OCI-LY7 (cell line): ENCODE measurements at regions not wholly inside any gene's neighbourhood (a gene's known extent, or its start where the extent isn't known, plus 50 kb on each side); places are given as distances from the start of the nearest gene placed in this dataset.

Source experiments
- EZH2phosphoT487 ChIP-seq: fragments of 200-600 bp; sonication (generic); IDR thresholded peaks from 2 replicates; pipeline ENCODE4 v1.6.1; 2018; ENCODE audit warnings: low read depth, borderline replicate concordance, mild to moderate bottlenecking, mixed run types, antibody characterized with exemption, low read length, moderate library complexity, mixed read lengths
- TF ChIP-seq, protein P1 (sequence below): fragments of 200-600 bp; sonication (generic); conservative IDR thresholded peaks from 2 replicates; pipeline ENCODE4 v1.5.1; 2014; ENCODE audit warnings: mild to moderate bottlenecking, antibody characterized with exemption, low read length, moderate library complexity, mixed read lengths

- TF ChIP-seq EZH2phosphoT487: no peak
- TF ChIP-seq, protein P1, sequence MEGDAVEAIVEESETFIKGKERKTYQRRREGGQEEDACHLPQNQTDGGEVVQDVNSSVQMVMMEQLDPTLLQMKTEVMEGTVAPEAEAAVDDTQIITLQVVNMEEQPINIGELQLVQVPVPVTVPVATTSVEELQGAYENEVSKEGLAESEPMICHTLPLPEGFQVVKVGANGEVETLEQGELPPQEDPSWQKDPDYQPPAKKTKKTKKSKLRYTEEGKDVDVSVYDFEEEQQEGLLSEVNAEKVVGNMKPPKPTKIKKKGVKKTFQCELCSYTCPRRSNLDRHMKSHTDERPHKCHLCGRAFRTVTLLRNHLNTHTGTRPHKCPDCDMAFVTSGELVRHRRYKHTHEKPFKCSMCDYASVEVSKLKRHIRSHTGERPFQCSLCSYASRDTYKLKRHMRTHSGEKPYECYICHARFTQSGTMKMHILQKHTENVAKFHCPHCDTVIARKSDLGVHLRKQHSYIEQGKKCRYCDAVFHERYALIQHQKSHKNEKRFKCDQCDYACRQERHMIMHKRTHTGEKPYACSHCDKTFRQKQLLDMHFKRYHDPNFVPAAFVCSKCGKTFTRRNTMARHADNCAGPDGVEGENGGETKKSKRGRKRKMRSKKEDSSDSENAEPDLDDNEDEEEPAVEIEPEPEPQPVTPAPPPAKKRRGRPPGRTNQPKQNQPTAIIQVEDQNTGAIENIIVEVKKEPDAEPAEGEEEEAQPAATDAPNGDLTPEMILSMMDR: no peak
These were observed 576.2 kb downstream of the METTL4 start for GRCh38 chr18:1995041-1995612.
